ENCODE measurements at regions not wholly inside any gene's neighbourhood (a gene's known extent, or its start where the extent isn't known, plus 50 kb on each side); places are given as distances from the start of the nearest gene placed in this dataset.
A peak's percentile ranks its signal among the peaks of the same experiment; 100 is the strongest.

GRCh38 chr18:11308499-11308898 is 159.1 kb upstream of the PIEZO2 start:
- DNase-seq (ENCODE audit: low spot score) (no peak), ATAC-seq (no peak), FAIRE-seq (no peak)
- intact Hi-C loops (cut with micrococcal nuclease; ENCODE audit: unreplicated experiment), result loop anchor here (5.0 kb wide), 1 partner anchor 456 kb away; no protein-coding TSS in a partner anchor
- Histone ChIP-seq H3K4me1 (ENCODE audit: insufficient read depth, low read length) (no peaks in the 10 kb centered on the region), H3K36me3 (replicated peaks in 1 of 2; ENCODE audit: control insufficient read depth in 1 of 2, insufficient read depth in 2 of 2, low read length in 2 of 2) (no peaks in the 10 kb centered on the region), H3K4me2 (ENCODE audit: low read depth, low read length) (no peak overlapping the region), H3K79me2 (ENCODE audit: insufficient read depth, low read length) (no peaks in the 10 kb centered on the region), H3K4me3 (replicated peaks in 1 of 3; ENCODE audit: insufficient read depth in 1 of 3, low read depth in 2 of 3, low read length in 3 of 3) (no peak overlapping the region), H3K9ac (ENCODE audit: insufficient read depth, low read depth, low read length) (no peak overlapping the region), H3K27me3 (ENCODE audit: control insufficient read depth in 1 of 2, insufficient read depth in 2 of 2, low read length in 2 of 2) (no peaks in the 10 kb centered on the region; a peak in 1 of 5 replicates), H3K27ac (ENCODE audit: extremely low read length, insufficient read depth, low read length) (no peak overlapping the region), H4K20me1 (ENCODE audit: insufficient read depth, low read length) (no peaks in the 10 kb centered on the region), H3K9me3 (ENCODE audit: low read length) (no peaks in the 10 kb centered on the region), H2AFZ (ENCODE audit: low read length) (no peak overlapping the region)
- 86% methylated on average over 5 of the region's 5 CpGs for WGBS (ENCODE audit: low lambda C conversion rate)
- BruUV-seq (replicated peaks), result no TSS peak
- POLR2A ChIA-PET, result no interaction called here
- in situ Hi-C loops (cut with HindIII; ENCODE audit: extremely low pct_ligation_motif_present, low pct_unique_long_range_greater_than_20kb), result no loop called here
- TF ChIP-seq CEBPB (IDR thresholded peaks at IDR 0.05; ENCODE audit: borderline replicate concordance, low read depth, low read length) (peak; percentile 57; the same call in 1 of the 2 replicates), ZNF691 (CRISPR knock-in tag; IDR thresholded peaks at IDR 0.05; ENCODE audit: borderline replicate concordance, low read depth) (no peak)
- CTCF ChIA-PET (ENCODE audit: low intra/inter-chr PET ratio, low total read pairs), result interaction anchor here (3.1 kb wide), 1 partner anchor 245 kb away, joined by 19 read pairs; no protein-coding TSS in a partner anchor

DNA sequence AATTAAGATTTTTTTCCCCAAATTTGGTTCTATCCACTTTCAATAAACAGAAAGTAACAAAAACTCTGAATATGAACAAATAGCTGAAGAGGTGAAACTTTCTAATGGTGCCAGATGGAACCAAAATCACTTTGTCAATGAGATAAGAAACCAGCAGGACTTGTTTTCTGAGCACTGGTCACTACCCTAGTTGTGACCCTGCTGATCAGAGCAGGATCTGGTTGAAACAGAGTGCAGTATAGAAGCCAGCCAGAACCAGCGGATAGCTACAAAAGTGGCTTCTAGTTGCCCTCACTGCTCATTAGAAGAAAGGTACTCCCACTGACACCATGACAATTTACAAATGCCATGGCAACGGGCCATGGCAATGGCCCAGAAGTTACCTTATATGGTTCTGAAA is 158.3 kb upstream of the PIEZO2 start:
- Histone ChIP-seq H3K9me3 (ENCODE audit: low read length) (no peaks in the 10 kb centered on the region), H3K79me2 (ENCODE audit: insufficient read depth, low read length) (no peaks in the 10 kb centered on the region), H3K4me1 (ENCODE audit: insufficient read depth, low read length) (no peaks in the 10 kb centered on the region), H3K36me3 (replicated peaks in 1 of 2; ENCODE audit: control insufficient read depth in 1 of 2, insufficient read depth in 2 of 2, low read length in 2 of 2) (no peaks in the 10 kb centered on the region), H3K9ac (ENCODE audit: insufficient read depth, low read depth, low read length) (no peak overlapping the region), H3K27me3 (ENCODE audit: control insufficient read depth in 1 of 2, insufficient read depth in 2 of 2, low read length in 2 of 2) (no peaks in the 10 kb centered on the region; a peak in 1 of 5 replicates), H3K27ac (ENCODE audit: extremely low read length, insufficient read depth, low read length) (no peak overlapping the region), H3K4me2 (ENCODE audit: low read depth, low read length) (no peak overlapping the region), H4K20me1 (ENCODE audit: insufficient read depth, low read length) (no peaks in the 10 kb centered on the region), H2AFZ (ENCODE audit: low read length) (no peak overlapping the region), H3K4me3 (replicated peaks in 1 of 3; ENCODE audit: insufficient read depth in 1 of 3, low read depth in 2 of 3, low read length in 3 of 3) (no peak overlapping the region)
- ChIA-PET CTCF (ENCODE audit: low intra/inter-chr PET ratio, low total read pairs) (no interaction called here), POLR2A (no interaction called here)
- in situ Hi-C loops (cut with HindIII; ENCODE audit: extremely low pct_ligation_motif_present, low pct_unique_long_range_greater_than_20kb), result no loop called here
- 52% methylated on average over 2 of the region's 2 CpGs for WGBS (ENCODE audit: low lambda C conversion rate)
- DNase-seq (ENCODE audit: low spot score) (no peak), FAIRE-seq (no peak), ATAC-seq (no peak)
- no TSS peak for BruUV-seq (replicated peaks)
- intact Hi-C loops (cut with micrococcal nuclease; ENCODE audit: unreplicated experiment), result loop anchor here (5.0 kb wide), 1 partner anchor 455 kb away; no protein-coding TSS in a partner anchor
- TF ChIP-seq ARNT2 (CRISPR knock-in tag; IDR thresholded peaks at IDR 0.05; ENCODE audit: low read depth) (no peak), ZHX1 (CRISPR knock-in tag; IDR thresholded peaks at IDR 0.05; ENCODE audit: low read depth) (no peak), ARNT (IDR thresholded peaks at IDR 0.05) (no peak), LBX2 (CRISPR knock-in tag; IDR thresholded peaks at IDR 0.05; ENCODE audit: borderline replicate concordance) (no peak), SMARCC2 (IDR thresholded peaks at IDR 0.05) (no peak), PCBP2 (optimal IDR thresholded peaks at IDR 0.05; ENCODE audit: low read depth, low read length, poor library complexity, severe bottlenecking) (no peak), YEATS4 (CRISPR knock-in tag; IDR thresholded peaks at IDR 0.05; ENCODE audit: borderline replicate concordance) (no peak), NFATC3 (CRISPR knock-in tag; IDR thresholded peaks at IDR 0.05) (no peak), ZNF205 (CRISPR knock-in tag; IDR thresholded peaks at IDR 0.05) (no peak), MXD3 (CRISPR knock-in tag; IDR thresholded peaks at IDR 0.05) (no peak), ZMAT3 (CRISPR knock-in tag; conservative IDR thresholded peaks at IDR 0.05) (no peak)
